Cardiac muscle cell (in vitro differentiated cells and primary cell): ENCODE measurements at regions not wholly inside any gene's neighbourhood (a gene's known extent, or its start where the extent isn't known, plus 50 kb on each side); places are given as distances from the start of the nearest gene placed in this dataset.

Experiments
- DNase-seq, 2 donors: peaks; one replicate each; pipeline versions ENCODE4 v3.0.0 to v3.0.0-alpha.2; 2010 to 2017; ENCODE audit warnings: low read depth in 1 of 2, low spot score in 1 of 2
- H3K27ac ChIP-seq: fragments of 200-600 bp; sonication (generic); 2 replicates; pipeline ENCODE4 v1.5.1; 2016
- H3K27me3 ChIP-seq: fragments of 200-600 bp; sonication (generic); 2 replicates; pipeline ENCODE4 v1.6.0; 2016; ENCODE audit warnings: control low read depth
- H3K36me3 ChIP-seq: fragments of 200-600 bp; sonication (generic); 2 replicates; pipeline ENCODE4 v1.5.1; 2016; ENCODE audit warnings: control low read depth
- H3K4me1 ChIP-seq: fragments of 200-600 bp; sonication (generic); 2 replicates; pipeline ENCODE4 v1.8.1; 2017; ENCODE audit warnings: low read depth, mild to moderate bottlenecking, mixed run types
- H3K4me3 ChIP-seq: fragments of 200-600 bp; sonication (generic); 2 replicates; pipeline ENCODE4 v1.5.1; 2016; ENCODE audit warnings: mild to moderate bottlenecking
- H3K9me3 ChIP-seq: fragments of 200-600 bp; sonication (generic); 2 replicates; pipeline ENCODE4 v1.5.1; 2017; ENCODE audit warnings: low read depth, mild to moderate bottlenecking, control low read depth
- TF ChIP-seq, protein P1 (sequence below): IDR thresholded peaks from 2 replicates; pipeline ENCODE4 v1.5.1; 2012; ENCODE audit warnings: low read depth, mild to moderate bottlenecking, low read length

DNA sequence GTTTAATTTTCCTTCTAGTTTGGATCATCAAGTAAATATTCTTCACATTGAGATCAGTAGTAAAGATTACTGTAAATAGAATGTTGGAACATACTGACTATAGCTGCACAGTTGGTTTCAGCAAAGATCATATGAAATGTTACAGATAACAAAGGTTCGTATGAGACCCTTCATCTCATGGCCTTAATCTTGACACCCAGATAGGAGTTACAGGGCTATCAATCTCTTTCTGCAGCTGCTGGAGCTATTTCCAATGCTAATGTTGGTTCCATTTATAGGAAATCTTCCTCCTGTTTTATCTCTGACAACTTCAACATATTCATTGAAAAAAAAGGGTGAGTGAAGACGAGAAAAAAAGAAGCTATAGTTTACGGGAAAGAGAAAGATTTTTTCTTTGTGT lies 495.6 kb downstream of the JRKL start:
- no peaks in the 10 kb centered on the region for H3K9me3 ChIP-seq
- H3K4me1 ChIP-seq: peaks cover 40% of the 10 kb centered on the region
- H3K4me3 ChIP-seq: no peak overlapping the region
- DNase-seq: no peak
- H3K36me3 ChIP-seq: no peaks in the 10 kb centered on the region
- TF ChIP-seq, protein P1, sequence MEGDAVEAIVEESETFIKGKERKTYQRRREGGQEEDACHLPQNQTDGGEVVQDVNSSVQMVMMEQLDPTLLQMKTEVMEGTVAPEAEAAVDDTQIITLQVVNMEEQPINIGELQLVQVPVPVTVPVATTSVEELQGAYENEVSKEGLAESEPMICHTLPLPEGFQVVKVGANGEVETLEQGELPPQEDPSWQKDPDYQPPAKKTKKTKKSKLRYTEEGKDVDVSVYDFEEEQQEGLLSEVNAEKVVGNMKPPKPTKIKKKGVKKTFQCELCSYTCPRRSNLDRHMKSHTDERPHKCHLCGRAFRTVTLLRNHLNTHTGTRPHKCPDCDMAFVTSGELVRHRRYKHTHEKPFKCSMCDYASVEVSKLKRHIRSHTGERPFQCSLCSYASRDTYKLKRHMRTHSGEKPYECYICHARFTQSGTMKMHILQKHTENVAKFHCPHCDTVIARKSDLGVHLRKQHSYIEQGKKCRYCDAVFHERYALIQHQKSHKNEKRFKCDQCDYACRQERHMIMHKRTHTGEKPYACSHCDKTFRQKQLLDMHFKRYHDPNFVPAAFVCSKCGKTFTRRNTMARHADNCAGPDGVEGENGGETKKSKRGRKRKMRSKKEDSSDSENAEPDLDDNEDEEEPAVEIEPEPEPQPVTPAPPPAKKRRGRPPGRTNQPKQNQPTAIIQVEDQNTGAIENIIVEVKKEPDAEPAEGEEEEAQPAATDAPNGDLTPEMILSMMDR: no peak
- peak overlapping the region; percentile 83 for H3K27ac ChIP-seq
- H3K27me3 ChIP-seq: no peaks in the 10 kb centered on the region

DNA sequence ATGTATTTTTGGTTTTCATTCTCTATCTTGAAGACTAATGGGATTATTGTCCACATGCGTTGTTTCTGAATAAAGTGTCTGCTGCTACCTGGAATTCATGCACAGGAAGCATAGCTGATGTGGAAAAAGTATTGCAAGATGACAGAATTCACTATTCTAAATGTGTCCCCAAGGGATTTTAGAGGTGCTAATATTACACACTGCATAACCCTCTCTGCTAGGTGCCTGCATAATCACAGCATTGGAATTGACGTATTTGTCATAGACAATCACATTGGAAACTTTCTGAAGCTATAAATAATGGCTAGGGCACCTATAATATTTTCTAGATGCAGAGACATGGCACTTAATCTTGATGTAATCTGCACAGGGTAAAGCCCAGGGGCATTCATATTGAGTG lies 496.1 kb downstream of the JRKL start:
- Histone ChIP-seq H3K27me3 (no peaks in the 10 kb centered on the region), H3K4me1 (peaks cover 40% of the 10 kb centered on the region), H3K27ac (peak overlapping the region; percentile 83), H3K9me3 (no peaks in the 10 kb centered on the region), H3K4me3 (no peak overlapping the region), H3K36me3 (no peaks in the 10 kb centered on the region)
- no peak for DNase-seq
- TF ChIP-seq, protein P1: no peak

DNA sequence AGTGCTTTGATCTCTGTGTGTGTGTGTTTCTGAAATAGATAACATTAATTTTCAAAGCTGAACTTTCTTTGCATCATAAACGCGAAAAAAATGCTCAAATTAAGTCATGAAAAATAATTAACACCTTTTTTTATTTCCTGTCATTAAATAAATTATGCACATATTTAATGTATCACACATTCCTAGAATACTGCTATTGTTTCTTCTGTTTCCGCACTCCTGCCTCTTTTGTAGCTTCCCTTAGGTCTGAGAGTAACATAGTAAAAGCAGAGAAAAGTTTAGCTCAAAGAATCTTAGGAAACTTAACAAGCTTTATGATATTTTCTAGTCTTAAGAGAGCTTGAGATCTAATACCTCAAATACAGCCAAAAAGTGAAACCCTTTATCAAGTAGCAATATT lies 504.2 kb downstream of the JRKL start:
- DNase-seq: no peak
- TF ChIP-seq, protein P1: no peak

DNA sequence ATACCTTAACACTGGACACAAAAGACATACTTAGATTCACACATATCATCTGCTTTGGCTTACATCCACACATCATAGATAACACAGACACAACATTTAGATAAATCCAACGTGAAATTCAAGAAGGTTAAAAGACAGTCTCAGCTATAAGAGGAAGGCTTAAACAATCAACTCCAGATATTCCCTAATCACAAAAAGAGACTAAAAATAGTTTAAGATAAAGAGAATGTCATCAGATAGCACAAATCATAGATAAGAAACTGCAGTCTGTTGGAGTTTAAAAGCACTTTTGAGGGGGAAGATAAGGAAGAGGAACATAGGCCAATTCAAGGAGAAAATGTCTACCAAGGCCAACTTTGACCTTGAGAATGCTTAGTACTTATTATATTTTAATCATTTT lies 504.8 kb downstream of the JRKL start:
- Histone ChIP-seq H3K36me3 (no peaks in the 10 kb centered on the region), H3K9me3 (no peaks in the 10 kb centered on the region), H3K4me3 (no peak overlapping the region), H3K4me1 (peaks cover 21% of the 10 kb centered on the region), H3K27ac (peak overlapping the region; percentile 83), H3K27me3 (no peaks in the 10 kb centered on the region)
- no peak for DNase-seq
- TF ChIP-seq, protein P1: no peak

More for the DNA sequence above, 504.2 kb downstream of the JRKL start:
- Histone ChIP-seq H3K36me3 (no peaks in the 10 kb centered on the region), H3K27ac (peak overlapping the region; percentile 83), H3K4me1 (peaks cover 21% of the 10 kb centered on the region), H3K4me3 (no peak overlapping the region), H3K9me3 (no peaks in the 10 kb centered on the region), H3K27me3 (no peaks in the 10 kb centered on the region)

DNA sequence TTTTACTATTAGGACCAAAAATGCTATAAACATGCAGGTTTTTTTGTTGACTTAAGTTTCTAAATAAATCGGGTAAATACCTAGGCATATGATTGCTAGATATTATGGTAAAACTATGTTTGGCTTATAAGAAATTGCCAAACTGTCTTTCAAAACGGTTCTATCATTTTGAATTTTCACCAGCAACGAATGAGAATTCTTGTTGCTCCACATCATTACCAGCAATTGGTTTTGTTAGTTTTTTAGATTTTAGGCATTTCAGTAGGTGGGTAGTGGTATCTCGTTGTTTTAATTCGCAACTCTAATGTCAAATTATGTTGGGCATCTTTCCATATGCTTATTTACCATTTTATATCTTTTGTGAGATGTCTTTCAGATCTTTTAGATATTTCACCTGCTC lies 510.2 kb downstream of the JRKL start:
- DNase-seq: no peak
- Histone ChIP-seq H3K4me1 (peaks cover 5% of the 10 kb centered on the region), H3K27ac (no peak overlapping the region), H3K36me3 (no peaks in the 10 kb centered on the region), H3K9me3 (no peaks in the 10 kb centered on the region), H3K4me3 (no peak overlapping the region), H3K27me3 (no peaks in the 10 kb centered on the region)
- TF ChIP-seq, protein P1: no peak

DNA sequence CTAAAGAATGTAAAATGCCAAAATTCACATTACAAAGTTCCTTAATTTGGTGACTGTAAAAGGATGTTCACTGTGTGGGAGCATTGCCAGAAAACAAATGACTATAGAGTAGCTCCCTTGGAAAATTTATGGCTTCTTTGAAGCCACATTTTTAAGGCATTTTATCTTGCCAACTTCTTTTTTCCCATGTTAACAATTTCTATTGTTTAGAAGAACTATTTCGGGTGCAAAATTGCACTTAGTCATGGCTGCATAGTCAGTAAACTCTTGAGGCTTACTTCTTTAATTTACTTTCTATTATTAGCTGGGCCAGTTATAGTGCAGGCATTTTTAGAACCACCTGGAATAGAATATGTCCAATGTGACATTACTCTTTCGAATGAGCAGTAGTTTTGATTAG lies 515.3 kb downstream of the JRKL start:
- no peak for DNase-seq
- Histone ChIP-seq H3K36me3 (no peaks in the 10 kb centered on the region), H3K9me3 (no peaks in the 10 kb centered on the region), H3K4me1 (peaks cover 18% of the 10 kb centered on the region), H3K4me3 (no peak overlapping the region), H3K27me3 (no peaks in the 10 kb centered on the region), H3K27ac (peak overlapping the region; percentile 83)
- TF ChIP-seq, protein P1: no peak
